ENCODE measurements at regions not wholly inside any gene's neighbourhood (a gene's known extent, or its start where the extent isn't known, plus 50 kb on each side); places are given as distances from the start of the nearest gene placed in this dataset.

GRCh38 chr9:36778682-36779081, 206.0 kb downstream of the MELK start:
- TF ChIP-seq POLR2A (IDR thresholded peaks at IDR 0.05; ENCODE audit: low read depth, low read length), result no peak
- no peak for TF ChIP-seq POLR2AphosphoS5 (IDR thresholded peaks at IDR 0.05; ENCODE audit: low read depth, low read length)

All from GM12892 (cell line).